ENCODE measurements at regions not wholly inside any gene's neighbourhood (a gene's known extent, or its start where the extent isn't known, plus 50 kb on each side); places are given as distances from the start of the nearest gene placed in this dataset.

- Histone ChIP-seq H3K9me2 (replicated peaks; ENCODE audit: insufficient read depth) (no peaks in the 10 kb centered on the region), H4K20me1 (ENCODE audit: insufficient read depth, poor library complexity, severe bottlenecking) (no peaks in the 10 kb centered on the region), H3K4me3 (no peak overlapping the region), H3K9me3 (ENCODE audit: low read depth) (no peaks in the 10 kb centered on the region), H3K4me2 (no peak overlapping the region), H3K79me2 (no peaks in the 10 kb centered on the region), H3K27me3 (no peaks in the 10 kb centered on the region), H3K4me1 (ENCODE audit: insufficient read depth) (no peaks in the 10 kb centered on the region), H3K36me3 (replicated peaks; ENCODE audit: insufficient read depth, low read depth) (no peaks in the 10 kb centered on the region), H2AFZ (no peak overlapping the region), H3K27ac (no peak overlapping the region)
- WGBS (ENCODE audit: low lambda C conversion rate, missing lambda C conversion rate), result 36% methylated on average over 1 of the region's 1 CpG
- TF ChIP-seq EZH2phosphoT487 (IDR thresholded peaks at IDR 0.05; ENCODE audit: low read depth, severe bottlenecking, unreplicated experiment), result no peak
- no peak for TF ChIP-seq EZH2 (IDR thresholded peaks at IDR 0.05; ENCODE audit: borderline replicate concordance)
- no peak for TF ChIP-seq CTCF (IDR thresholded peaks at IDR 0.05; ENCODE audit: poor library complexity)
- no peak for DNase-seq (ENCODE audit: low spot score)
Measured at GRCh38 chr11:131302836-131303235, 67.6 kb upstream of the NTM start.

GRCh38 chr11:131303611-131304119 lies 66.8 kb upstream of the NTM start:
- WGBS (ENCODE audit: low lambda C conversion rate, missing lambda C conversion rate), result 78% methylated on average over 5 of the region's 5 CpGs
- peak; percentile 18 for DNase-seq (ENCODE audit: low spot score)
- H3K4me1 ChIP-seq (ENCODE audit: insufficient read depth), result no peaks in the 10 kb centered on the region

GRCh38 chr11:131305005-131305404 lies 65.4 kb upstream of the NTM start:
- no peak overlapping the region for H3K4me2 ChIP-seq
- H3K4me3 ChIP-seq, result no peak overlapping the region
- H3K9me3 ChIP-seq (ENCODE audit: low read depth), result no peaks in the 10 kb centered on the region
- DNase-seq (ENCODE audit: low spot score), result no peak
- no peaks in the 10 kb centered on the region for H3K27me3 ChIP-seq
- 88% methylated on average over 3 of the region's 3 CpGs for WGBS (ENCODE audit: low lambda C conversion rate, missing lambda C conversion rate)
- H3K27ac ChIP-seq, result no peak overlapping the region
- no peaks in the 10 kb centered on the region for H3K36me3 ChIP-seq (replicated peaks; ENCODE audit: insufficient read depth, low read depth)
- no peaks in the 10 kb centered on the region for H3K79me2 ChIP-seq
- no peaks in the 10 kb centered on the region for H3K9me2 ChIP-seq (replicated peaks; ENCODE audit: insufficient read depth)
- H2AFZ ChIP-seq, result no peak overlapping the region
- H3K4me1 ChIP-seq (ENCODE audit: insufficient read depth), result no peaks in the 10 kb centered on the region
- H4K20me1 ChIP-seq (ENCODE audit: insufficient read depth, poor library complexity, severe bottlenecking), result no peaks in the 10 kb centered on the region
- TF ChIP-seq CTCF (IDR thresholded peaks at IDR 0.05; ENCODE audit: poor library complexity) (no peak), EZH2phosphoT487 (IDR thresholded peaks at IDR 0.05; ENCODE audit: low read depth, severe bottlenecking, unreplicated experiment) (no peak), EZH2 (IDR thresholded peaks at IDR 0.05; ENCODE audit: borderline replicate concordance) (no peak)

More at GRCh38 chr11:131303611-131304119, 66.8 kb upstream of the NTM start:
- H2AFZ ChIP-seq, result no peak overlapping the region
- no peaks in the 10 kb centered on the region for H3K9me3 ChIP-seq (ENCODE audit: low read depth)
- no peak overlapping the region for H3K4me3 ChIP-seq
- H3K27ac ChIP-seq, result no peak overlapping the region
- no peaks in the 10 kb centered on the region for H3K27me3 ChIP-seq
- no peak for TF ChIP-seq EZH2phosphoT487 (IDR thresholded peaks at IDR 0.05; ENCODE audit: low read depth, severe bottlenecking, unreplicated experiment)
- no peak for TF ChIP-seq EZH2 (IDR thresholded peaks at IDR 0.05; ENCODE audit: borderline replicate concordance)
- no peak for TF ChIP-seq CTCF (IDR thresholded peaks at IDR 0.05; ENCODE audit: poor library complexity)
- H3K36me3 ChIP-seq (replicated peaks; ENCODE audit: insufficient read depth, low read depth), result no peaks in the 10 kb centered on the region
- H3K4me2 ChIP-seq, result no peak overlapping the region
- no peaks in the 10 kb centered on the region for H3K9me2 ChIP-seq (replicated peaks; ENCODE audit: insufficient read depth)
- H4K20me1 ChIP-seq (ENCODE audit: insufficient read depth, poor library complexity, severe bottlenecking), result no peaks in the 10 kb centered on the region
- H3K79me2 ChIP-seq, result no peaks in the 10 kb centered on the region

- 97% methylated on average over 6 of the region's 6 CpGs for WGBS (ENCODE audit: low lambda C conversion rate, missing lambda C conversion rate)
- DNase-seq (ENCODE audit: low spot score), result no peak
- no peaks in the 10 kb centered on the region for H3K9me2 ChIP-seq (replicated peaks; ENCODE audit: insufficient read depth)
- H4K20me1 ChIP-seq (ENCODE audit: insufficient read depth, poor library complexity, severe bottlenecking), result no peaks in the 10 kb centered on the region
- H3K79me2 ChIP-seq, result no peaks in the 10 kb centered on the region
- no peak overlapping the region for H3K4me2 ChIP-seq
- TF ChIP-seq CTCF (IDR thresholded peaks at IDR 0.05; ENCODE audit: poor library complexity) (no peak), EZH2phosphoT487 (IDR thresholded peaks at IDR 0.05; ENCODE audit: low read depth, severe bottlenecking, unreplicated experiment) (no peak), EZH2 (IDR thresholded peaks at IDR 0.05; ENCODE audit: borderline replicate concordance) (no peak)
- no peak overlapping the region for H2AFZ ChIP-seq
- no peak overlapping the region for H3K4me3 ChIP-seq
- H3K27ac ChIP-seq, result no peak overlapping the region
- no peaks in the 10 kb centered on the region for H3K27me3 ChIP-seq
- no peaks in the 10 kb centered on the region for H3K4me1 ChIP-seq (ENCODE audit: insufficient read depth)
- H3K9me3 ChIP-seq (ENCODE audit: low read depth), result no peaks in the 10 kb centered on the region
- H3K36me3 ChIP-seq (replicated peaks; ENCODE audit: insufficient read depth, low read depth), result no peaks in the 10 kb centered on the region
Measured at GRCh38 chr11:131307506-131307905, 62.9 kb upstream of the NTM start.

Data from hepatocyte (in vitro differentiated cells).